Hepatocyte (in vitro differentiated cells): ENCODE measurements at regions not wholly inside any gene's neighbourhood (a gene's known extent, or its start where the extent isn't known, plus 50 kb on each side); places are given as distances from the start of the nearest gene placed in this dataset.

Source experiments
- EZH2 ChIP-seq: fragments of 200-600 bp; sonication (generic); IDR thresholded peaks from 2 replicates; pipeline ENCODE4 v1.6.1; 2016; ENCODE audit warnings: antibody characterized with exemption, mild to moderate bottlenecking, borderline replicate concordance
- TF ChIP-seq, protein P1 (sequence below): fragments of 200-600 bp; sonication (generic); IDR thresholded peaks from 2 replicates; pipeline ENCODE4 v1.5.1; 2016; ENCODE audit warnings: antibody characterized with exemption, mild to moderate bottlenecking; ENCODE audit not compliant: poor library complexity

GRCh38 chr13:76790980-76791819 is 95.0 kb downstream of the KCTD12 start:
- TF ChIP-seq, protein P1, sequence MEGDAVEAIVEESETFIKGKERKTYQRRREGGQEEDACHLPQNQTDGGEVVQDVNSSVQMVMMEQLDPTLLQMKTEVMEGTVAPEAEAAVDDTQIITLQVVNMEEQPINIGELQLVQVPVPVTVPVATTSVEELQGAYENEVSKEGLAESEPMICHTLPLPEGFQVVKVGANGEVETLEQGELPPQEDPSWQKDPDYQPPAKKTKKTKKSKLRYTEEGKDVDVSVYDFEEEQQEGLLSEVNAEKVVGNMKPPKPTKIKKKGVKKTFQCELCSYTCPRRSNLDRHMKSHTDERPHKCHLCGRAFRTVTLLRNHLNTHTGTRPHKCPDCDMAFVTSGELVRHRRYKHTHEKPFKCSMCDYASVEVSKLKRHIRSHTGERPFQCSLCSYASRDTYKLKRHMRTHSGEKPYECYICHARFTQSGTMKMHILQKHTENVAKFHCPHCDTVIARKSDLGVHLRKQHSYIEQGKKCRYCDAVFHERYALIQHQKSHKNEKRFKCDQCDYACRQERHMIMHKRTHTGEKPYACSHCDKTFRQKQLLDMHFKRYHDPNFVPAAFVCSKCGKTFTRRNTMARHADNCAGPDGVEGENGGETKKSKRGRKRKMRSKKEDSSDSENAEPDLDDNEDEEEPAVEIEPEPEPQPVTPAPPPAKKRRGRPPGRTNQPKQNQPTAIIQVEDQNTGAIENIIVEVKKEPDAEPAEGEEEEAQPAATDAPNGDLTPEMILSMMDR = no peak
- TF ChIP-seq EZH2 = no peak
